Tibial artery (tissue), 4 donors: ENCODE measurements at regions not wholly inside any gene's neighbourhood (a gene's known extent, or its start where the extent isn't known, plus 50 kb on each side); places are given as distances from the start of the nearest gene placed in this dataset.

ENCODE experiments used
- DNase-seq, 2 donors: peaks; one replicate each; pipeline ENCODE4 v3.0.0-alpha.2; 2019
- H3K27ac ChIP-seq, 2 donors: fragments of 200-600 bp; sonication (generic) in 1 of 2; 1 replicate in 1 of 2; 2 replicates in 1 of 2; pipeline ENCODE4 v1.5.1; 2018 to 2019; ENCODE audit warnings: mild to moderate bottlenecking in 1 of 2
- H3K27me3 ChIP-seq, 2 donors: fragments of 200-600 bp; sonication (generic) in 1 of 2; one replicate each; pipeline versions ENCODE4 v1.5.1 to v1.6.0; 2016 to 2019
- H3K36me3 ChIP-seq, 3 donors: fragments of 200-600 bp; sonication (generic) in 2 of 3; one replicate each; pipeline ENCODE4 v1.5.1; 2016 to 2019; ENCODE audit warnings: mild to moderate bottlenecking in 2 of 3
- H3K4me1 ChIP-seq, 4 donors: fragments of 200-600 bp; sonication (generic) in 2 of 4; 1 replicate in 3 of 4; 2 replicates in 1 of 4; pipeline ENCODE4 v1.5.1; 2016 to 2019
- H3K4me3 ChIP-seq, 2 donors: fragments of 200-600 bp; sonication (generic) in 1 of 2; 1 replicate in 1 of 2; 2 replicates in 1 of 2; pipeline ENCODE4 v1.5.1; 2018 to 2019; ENCODE audit warnings: mild to moderate bottlenecking in 2 of 2
- H3K9me3 ChIP-seq, 3 donors: fragments of 200-600 bp; sonication (generic) in 1 of 3; one replicate each; pipeline ENCODE4 v1.5.1; 2016 to 2019
- intact Hi-C: fragments of 100-400 bp; cut with DNase I; formaldehyde crosslinking; loops from one replicate; pipeline ENCODE4 v1.15.0; 2023; ENCODE audit warnings: low total_unique reads
- TF ChIP-seq, protein P1 (sequence below), 2 experiments: fragments of 200-600 bp in 1 of 2; fragments of 450-650 bp in 1 of 2; IDR thresholded peaks; one replicate each; pipeline ENCODE4 v1.5.1; 2017 to 2019; ENCODE audit warnings: antibody characterized with exemption in 2 of 2, mild to moderate bottlenecking in 1 of 2, moderate library complexity in 1 of 2

DNA sequence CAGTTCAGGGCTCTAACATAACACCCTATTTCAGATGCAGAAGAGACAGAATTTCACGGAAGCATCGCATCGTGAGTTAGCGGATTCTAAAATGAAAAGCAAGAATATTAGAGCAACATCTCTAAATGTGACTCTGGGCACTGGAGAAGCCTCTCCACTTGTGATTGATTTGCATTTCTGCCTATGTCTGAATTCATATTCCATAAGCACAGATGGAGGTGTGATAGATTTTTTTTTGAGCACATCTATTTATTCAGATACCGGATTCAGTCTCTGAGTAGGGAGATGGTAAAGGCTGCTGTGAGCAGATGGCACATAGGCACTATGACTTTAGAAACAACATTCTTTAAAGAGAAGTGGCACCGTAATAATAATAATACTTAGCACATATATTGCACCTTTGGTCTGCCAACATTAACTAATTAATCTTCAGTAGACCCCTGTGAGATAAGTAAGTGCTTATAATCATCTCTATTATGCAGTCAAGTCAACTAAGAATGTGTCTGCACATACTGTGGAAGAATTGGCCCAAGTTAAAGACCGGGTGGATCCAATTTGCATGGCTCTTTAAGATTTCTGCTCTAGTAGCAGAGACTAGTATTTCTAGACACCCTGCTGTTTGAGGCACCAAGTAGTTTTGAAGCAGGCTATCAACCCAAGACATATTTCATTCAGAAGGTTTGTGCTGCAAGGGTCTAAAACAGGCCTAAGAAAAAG lies 685.0 kb downstream of the CETN3 start:
- Histone ChIP-seq H3K27ac (no peak overlapping the region), H3K4me1 (peaks cover 0 to 30% (median 2%) of the 10 kb centered on the region in 4 donors), H3K27me3 (no peaks in the 10 kb centered on the region), H3K36me3 (no peaks in the 10 kb centered on the region), H3K9me3 (no peaks in the 10 kb centered on the region), H3K4me3 (no peak overlapping the region)
- DNase-seq: no peak
- TF ChIP-seq, protein P1, sequence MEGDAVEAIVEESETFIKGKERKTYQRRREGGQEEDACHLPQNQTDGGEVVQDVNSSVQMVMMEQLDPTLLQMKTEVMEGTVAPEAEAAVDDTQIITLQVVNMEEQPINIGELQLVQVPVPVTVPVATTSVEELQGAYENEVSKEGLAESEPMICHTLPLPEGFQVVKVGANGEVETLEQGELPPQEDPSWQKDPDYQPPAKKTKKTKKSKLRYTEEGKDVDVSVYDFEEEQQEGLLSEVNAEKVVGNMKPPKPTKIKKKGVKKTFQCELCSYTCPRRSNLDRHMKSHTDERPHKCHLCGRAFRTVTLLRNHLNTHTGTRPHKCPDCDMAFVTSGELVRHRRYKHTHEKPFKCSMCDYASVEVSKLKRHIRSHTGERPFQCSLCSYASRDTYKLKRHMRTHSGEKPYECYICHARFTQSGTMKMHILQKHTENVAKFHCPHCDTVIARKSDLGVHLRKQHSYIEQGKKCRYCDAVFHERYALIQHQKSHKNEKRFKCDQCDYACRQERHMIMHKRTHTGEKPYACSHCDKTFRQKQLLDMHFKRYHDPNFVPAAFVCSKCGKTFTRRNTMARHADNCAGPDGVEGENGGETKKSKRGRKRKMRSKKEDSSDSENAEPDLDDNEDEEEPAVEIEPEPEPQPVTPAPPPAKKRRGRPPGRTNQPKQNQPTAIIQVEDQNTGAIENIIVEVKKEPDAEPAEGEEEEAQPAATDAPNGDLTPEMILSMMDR (IDR thresholded peaks at IDR 0.05): no peak
- intact Hi-C loops: no loop called here

DNA sequence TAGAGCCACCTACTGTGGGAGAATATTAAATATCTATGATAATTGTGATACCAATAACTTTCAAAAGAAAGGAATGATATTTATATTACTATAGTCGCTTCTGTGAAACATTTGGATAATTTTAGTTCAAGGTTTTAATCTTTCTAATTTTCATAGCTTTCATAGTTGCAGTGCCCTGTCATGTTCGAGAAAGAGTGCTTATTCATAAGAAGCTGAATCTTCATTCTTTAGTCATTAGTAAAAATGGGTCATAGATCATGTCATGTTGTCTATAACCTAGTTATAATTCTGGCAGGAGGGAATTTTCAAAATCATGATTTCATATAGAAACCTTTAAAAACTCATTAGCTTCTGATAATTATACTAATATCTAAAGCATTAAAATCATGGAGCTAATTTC lies 685.6 kb downstream of the CETN3 start:
- intact Hi-C loops: no loop called here
- TF ChIP-seq, protein P1 (IDR thresholded peaks at IDR 0.05): no peak

DNA sequence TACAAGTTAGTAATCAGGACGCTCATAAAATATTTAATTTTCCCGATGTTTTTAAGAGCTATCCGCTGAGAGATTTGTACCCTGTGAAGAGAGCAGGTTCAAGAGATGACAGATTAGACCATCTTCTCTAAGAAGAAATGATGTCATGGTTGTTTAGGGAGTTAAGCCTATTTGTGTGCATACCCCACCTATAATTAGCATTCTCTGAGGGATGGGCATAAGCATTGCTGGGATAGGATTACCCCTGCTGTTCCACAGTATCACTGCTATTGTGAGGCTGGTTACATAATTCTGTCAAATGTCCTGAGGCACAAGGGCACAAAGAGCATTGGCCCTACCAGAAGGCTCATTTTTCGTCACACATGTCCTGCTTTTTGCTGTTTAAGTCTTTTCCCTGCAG lies 687.0 kb downstream of the CETN3 start:
- TF ChIP-seq, protein P1 (IDR thresholded peaks at IDR 0.05): no peak

More for the DNA sequence above, 685.6 kb downstream of the CETN3 start:
- H3K27ac ChIP-seq: no peak overlapping the region
- H3K9me3 ChIP-seq: no peaks in the 10 kb centered on the region
- no peaks in the 10 kb centered on the region for H3K27me3 ChIP-seq
- no peak overlapping the region for H3K4me3 ChIP-seq
- DNase-seq: no peak
- H3K36me3 ChIP-seq: no peaks in the 10 kb centered on the region
- H3K4me1 ChIP-seq: peaks cover 0 to 24% (median 0%) of the 10 kb centered on the region in 4 donors

DNA sequence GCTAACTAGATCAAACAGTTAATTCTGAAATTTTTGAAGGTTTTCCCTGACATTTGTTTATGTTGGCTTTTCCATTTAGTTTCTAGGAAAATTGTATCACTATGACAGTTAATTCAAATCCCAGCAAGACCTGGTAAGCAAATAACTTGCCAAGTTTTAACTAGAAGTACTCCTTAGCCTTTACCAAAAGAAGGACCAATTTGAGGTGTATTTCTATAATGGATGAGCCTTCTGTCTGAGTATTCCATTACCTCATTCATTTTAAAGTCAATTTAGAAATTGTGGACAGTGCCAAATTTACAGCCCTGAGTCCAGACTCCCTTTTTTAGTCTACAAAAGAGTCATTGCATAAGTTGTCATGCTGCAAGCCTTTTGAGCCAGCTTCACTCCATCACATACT lies 687.6 kb downstream of the CETN3 start:
- no peaks in the 10 kb centered on the region for H3K36me3 ChIP-seq
- H3K27ac ChIP-seq: no peak overlapping the region
- TF ChIP-seq, protein P1 (IDR thresholded peaks at IDR 0.05): no peak
- H3K27me3 ChIP-seq: no peaks in the 10 kb centered on the region
- no peak for DNase-seq
- no peaks in the 10 kb centered on the region for H3K9me3 ChIP-seq
- intact Hi-C loops: no loop called here
- no peak overlapping the region for H3K4me3 ChIP-seq
- peaks cover 0 to 12% (median 0%) of the 10 kb centered on the region in 4 donors for H3K4me1 ChIP-seq

More for the DNA sequence above, 687.0 kb downstream of the CETN3 start:
- H3K27me3 ChIP-seq: no peaks in the 10 kb centered on the region
- H3K4me1 ChIP-seq: peaks cover 0 to 12% (median 0%) of the 10 kb centered on the region in 4 donors
- no peak overlapping the region for H3K4me3 ChIP-seq
- DNase-seq: no peak
- H3K27ac ChIP-seq: no peak overlapping the region
- H3K9me3 ChIP-seq: no peaks in the 10 kb centered on the region
- no peaks in the 10 kb centered on the region for H3K36me3 ChIP-seq
- intact Hi-C loops: no loop called here

DNA sequence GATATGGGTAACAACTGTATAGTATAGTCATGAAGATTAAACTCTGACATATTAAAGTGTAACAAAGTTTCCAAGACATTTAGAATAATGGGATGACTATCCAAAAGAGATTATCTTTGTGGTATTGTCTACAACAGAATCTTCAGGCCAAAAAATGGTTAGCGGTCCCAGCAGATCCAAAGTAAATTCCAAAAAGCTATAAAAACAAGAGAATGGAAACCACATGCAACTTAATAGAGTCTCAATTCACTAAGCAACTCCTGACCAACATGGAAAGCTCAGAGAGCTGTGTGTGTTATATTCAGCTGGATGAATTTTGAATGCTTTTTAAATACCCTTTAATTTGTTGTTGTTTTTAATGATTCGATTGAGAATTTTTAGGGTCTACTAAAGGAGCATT lies 688.2 kb downstream of the CETN3 start:
- H3K27me3 ChIP-seq: no peaks in the 10 kb centered on the region
- no peaks in the 10 kb centered on the region for H3K9me3 ChIP-seq
- DNase-seq: no peak
- no peaks in the 10 kb centered on the region for H3K36me3 ChIP-seq
- intact Hi-C loops: no loop called here
- TF ChIP-seq, protein P1 (IDR thresholded peaks at IDR 0.05): no peak
- H3K4me3 ChIP-seq: no peak overlapping the region
- no peak overlapping the region for H3K27ac ChIP-seq
- H3K4me1 ChIP-seq: peaks cover 0 to 12% (median 0%) of the 10 kb centered on the region in 4 donors
